Trophoblast cell (in vitro differentiated cells and primary cell): ENCODE measurements at regions not wholly inside any gene's neighbourhood (a gene's known extent, or its start where the extent isn't known, plus 50 kb on each side); places are given as distances from the start of the nearest gene placed in this dataset.
"Not testable (repeated sequence)": the region's sequence is repeated elsewhere in the genome, so short reads cannot be mapped to it uniquely, and the experiment has no call there.

Experiments
- DNase-seq, 2 donors: peaks; one replicate each; pipeline ENCODE4 v3.0.0-alpha.2; 2016
- H2AFZ ChIP-seq: 2 replicates; pipeline ENCODE4 v1.6.1; 2013; ENCODE audit warnings: low read length, moderate library complexity, mild to moderate bottlenecking; ENCODE audit not compliant: insufficient read depth, poor library complexity
- H2AK5ac ChIP-seq: 2 replicates; pipeline ENCODE4 v1.6.1; 2013; ENCODE audit warnings: mild to moderate bottlenecking, low read length
- H2BK120ac ChIP-seq: 2 replicates; pipeline ENCODE4 v1.6.1; 2013; ENCODE audit warnings: low read length, mild to moderate bottlenecking, moderate library complexity; ENCODE audit not compliant: insufficient read depth, poor library complexity
- H2BK12ac ChIP-seq: 2 replicates; pipeline ENCODE4 v1.6.1; 2013; ENCODE audit warnings: mild to moderate bottlenecking, low read length, moderate library complexity
- H2BK5ac ChIP-seq: 2 replicates; pipeline ENCODE4 v1.6.1; 2013; ENCODE audit warnings: low read length, low read depth, moderate library complexity, mild to moderate bottlenecking; ENCODE audit not compliant: poor library complexity
- H3K14ac ChIP-seq: 2 replicates; pipeline ENCODE4 v1.6.1; 2013; ENCODE audit warnings: mild to moderate bottlenecking, low read length
- H3K18ac ChIP-seq: 2 replicates; pipeline ENCODE4 v1.6.1; 2013; ENCODE audit warnings: mild to moderate bottlenecking, low read length
- H3K23ac ChIP-seq: 2 replicates; pipeline ENCODE4 v1.6.1; 2013; ENCODE audit warnings: low read length
- H3K27ac ChIP-seq: 2 replicates; pipeline ENCODE4 v1.5.1; 2013; ENCODE audit warnings: low read depth, mild to moderate bottlenecking, inconsistent platforms, low read length, moderate library complexity
- H3K27me3 ChIP-seq: 2 replicates; pipeline ENCODE4 v1.6.1; 2013; ENCODE audit warnings: inconsistent platforms, mild to moderate bottlenecking, low read length, moderate library complexity; ENCODE audit not compliant: insufficient read depth
- H3K36me3 ChIP-seq, 2 experiments: 1 replicate in 1 of 2; 2 replicates in 1 of 2; pipeline ENCODE4 v1.6.1; 2013; ENCODE audit warnings: low read length in 2 of 2, mild to moderate bottlenecking in 2 of 2, moderate library complexity in 1 of 2; ENCODE audit not compliant: insufficient read depth in 2 of 2, control insufficient read depth in 1 of 2
- H3K4ac ChIP-seq: 2 replicates; pipeline ENCODE4 v1.6.1; 2013; ENCODE audit warnings: low read depth, mild to moderate bottlenecking, low read length, moderate library complexity
- H3K4me1 ChIP-seq, 2 experiments: 1 replicate in 1 of 2; 2 replicates in 1 of 2; pipeline ENCODE4 v1.6.1; 2013; ENCODE audit warnings: low read length in 2 of 2, mild to moderate bottlenecking in 2 of 2, moderate library complexity in 1 of 2; ENCODE audit not compliant: insufficient read depth in 2 of 2, control insufficient read depth in 1 of 2
- H3K4me2 ChIP-seq: 2 replicates; pipeline ENCODE4 v1.6.1; 2013; ENCODE audit warnings: inconsistent platforms, mild to moderate bottlenecking, low read length, moderate library complexity
- H3K4me3 ChIP-seq: 2 replicates; pipeline ENCODE4 v1.5.1; 2013; ENCODE audit warnings: mild to moderate bottlenecking, low read depth, low read length, inconsistent platforms
- H3K79me1 ChIP-seq: one replicate; pipeline ENCODE4 v1.6.1; 2013; ENCODE audit warnings: low read length
- H3K79me2 ChIP-seq: 2 replicates; pipeline ENCODE4 v1.6.1; 2013; ENCODE audit warnings: low read length, mild to moderate bottlenecking; ENCODE audit not compliant: control insufficient read depth, insufficient read depth, poor library complexity
- H3K9ac ChIP-seq: 2 replicates; pipeline ENCODE4 v1.6.1; 2013; ENCODE audit warnings: mild to moderate bottlenecking, low read length
- H3K9me3 ChIP-seq: 2 replicates; pipeline ENCODE4 v1.6.1; 2013; ENCODE audit warnings: low read depth, mild to moderate bottlenecking, control low read depth, inconsistent platforms, low read length; ENCODE audit not compliant: insufficient read depth
- H4K12ac ChIP-seq: 2 replicates; pipeline ENCODE4 v1.6.1; 2013; ENCODE audit warnings: low read depth, mild to moderate bottlenecking, low read length, moderate library complexity
- H4K8ac ChIP-seq: 2 replicates; pipeline ENCODE4 v1.6.1; 2013; ENCODE audit warnings: low read depth, mild to moderate bottlenecking, low read length, moderate library complexity
- H4K91ac ChIP-seq: one replicate; pipeline ENCODE4 v1.6.1; 2013; ENCODE audit warnings: low read depth, mild to moderate bottlenecking, low read length, moderate library complexity
- WGBS: extraction: QIAGEN DNeasy Blood & Tissue Kit; methylation state at CpG from one replicate; pipeline ENCODE4 v1.1.7; 2013; ENCODE audit warnings: missing lambda C conversion rate; ENCODE audit not compliant: insufficient read length, insufficient coverage; ENCODE audit errors: extremely low coverage; 5-methylcytosine and 5-hydroxymethylcytosine counted together

GRCh38 chr2:91599000-91599399, 2907.5 kb downstream of the RPIA start:
- H3K4ac ChIP-seq, H3K4me3 ChIP-seq, H3K27me3 ChIP-seq, H4K8ac ChIP-seq, H4K91ac ChIP-seq, H3K4me1 ChIP-seq, H2AFZ ChIP-seq, H3K27ac ChIP-seq, H3K23ac ChIP-seq, H3K18ac ChIP-seq, H2AK5ac ChIP-seq, H4K12ac ChIP-seq, H2BK12ac ChIP-seq, H2BK5ac ChIP-seq, H3K14ac ChIP-seq, DNase-seq, H3K4me2 ChIP-seq, H3K79me2 ChIP-seq, H3K36me3 ChIP-seq, H2BK120ac ChIP-seq, H3K9me3 ChIP-seq, H3K79me1 ChIP-seq, H3K9ac ChIP-seq: not testable (repeated sequence)
- no CpG with 5 or more reads among the region's 6 CpGs for WGBS

GRCh38 chr2:91602860-91603259, 2911.4 kb downstream of the RPIA start:
- no CpG with 5 or more reads among the region's 1 CpG for WGBS
- not testable (repeated sequence) for H3K27me3 ChIP-seq, H2AK5ac ChIP-seq, H3K4me2 ChIP-seq, H2BK12ac ChIP-seq, H3K9me3 ChIP-seq, H3K79me2 ChIP-seq, H3K23ac ChIP-seq, H3K4me3 ChIP-seq, H2BK120ac ChIP-seq, H2BK5ac ChIP-seq, H3K9ac ChIP-seq, H4K12ac ChIP-seq, H3K14ac ChIP-seq, H4K91ac ChIP-seq, H4K8ac ChIP-seq, H3K18ac ChIP-seq, H3K4ac ChIP-seq, H3K27ac ChIP-seq, H3K79me1 ChIP-seq, H2AFZ ChIP-seq, H3K36me3 ChIP-seq, DNase-seq, H3K4me1 ChIP-seq

- H3K4me1 ChIP-seq, H3K36me3 ChIP-seq, H3K9me3 ChIP-seq, H2AFZ ChIP-seq, H2BK120ac ChIP-seq, H2BK5ac ChIP-seq, H3K4me3 ChIP-seq, H3K23ac ChIP-seq, H4K12ac ChIP-seq, H3K14ac ChIP-seq, H3K27ac ChIP-seq, H2AK5ac ChIP-seq, H3K4ac ChIP-seq, H3K9ac ChIP-seq, H3K79me1 ChIP-seq, H3K18ac ChIP-seq, H4K8ac ChIP-seq, H3K79me2 ChIP-seq, H3K4me2 ChIP-seq, H4K91ac ChIP-seq, DNase-seq, H3K27me3 ChIP-seq, H2BK12ac ChIP-seq: not testable (repeated sequence)
- no CpG with 5 or more reads among the region's 3 CpGs for WGBS
These were observed 2912.5 kb downstream of the RPIA start for GRCh38 chr2:91603996-91604395.

- DNase-seq, H4K8ac ChIP-seq, H3K79me1 ChIP-seq, H3K79me2 ChIP-seq, H3K4me1 ChIP-seq, H3K36me3 ChIP-seq, H3K27me3 ChIP-seq, H3K14ac ChIP-seq, H2BK12ac ChIP-seq, H4K91ac ChIP-seq, H3K9me3 ChIP-seq, H2AFZ ChIP-seq, H2AK5ac ChIP-seq, H3K27ac ChIP-seq, H4K12ac ChIP-seq, H2BK120ac ChIP-seq, H3K4me3 ChIP-seq, H3K9ac ChIP-seq, H2BK5ac ChIP-seq, H3K4me2 ChIP-seq, H3K4ac ChIP-seq, H3K23ac ChIP-seq, H3K18ac ChIP-seq: not testable (repeated sequence)
- WGBS = no CpG with 5 or more reads among the region's 3 CpGs
These were observed 2913.2 kb downstream of the RPIA start for GRCh38 chr2:91604629-91605028.
